COLO829 (cell line): ENCODE measurements at regions not wholly inside any gene's neighbourhood (a gene's known extent, or its start where the extent isn't known, plus 50 kb on each side); places are given as distances from the start of the nearest gene placed in this dataset.

Experiments
- DNase-seq: peaks from one replicate; pipeline ENCODE4 v3.0.0; 2012; ENCODE audit warnings: low spot score

DNA sequence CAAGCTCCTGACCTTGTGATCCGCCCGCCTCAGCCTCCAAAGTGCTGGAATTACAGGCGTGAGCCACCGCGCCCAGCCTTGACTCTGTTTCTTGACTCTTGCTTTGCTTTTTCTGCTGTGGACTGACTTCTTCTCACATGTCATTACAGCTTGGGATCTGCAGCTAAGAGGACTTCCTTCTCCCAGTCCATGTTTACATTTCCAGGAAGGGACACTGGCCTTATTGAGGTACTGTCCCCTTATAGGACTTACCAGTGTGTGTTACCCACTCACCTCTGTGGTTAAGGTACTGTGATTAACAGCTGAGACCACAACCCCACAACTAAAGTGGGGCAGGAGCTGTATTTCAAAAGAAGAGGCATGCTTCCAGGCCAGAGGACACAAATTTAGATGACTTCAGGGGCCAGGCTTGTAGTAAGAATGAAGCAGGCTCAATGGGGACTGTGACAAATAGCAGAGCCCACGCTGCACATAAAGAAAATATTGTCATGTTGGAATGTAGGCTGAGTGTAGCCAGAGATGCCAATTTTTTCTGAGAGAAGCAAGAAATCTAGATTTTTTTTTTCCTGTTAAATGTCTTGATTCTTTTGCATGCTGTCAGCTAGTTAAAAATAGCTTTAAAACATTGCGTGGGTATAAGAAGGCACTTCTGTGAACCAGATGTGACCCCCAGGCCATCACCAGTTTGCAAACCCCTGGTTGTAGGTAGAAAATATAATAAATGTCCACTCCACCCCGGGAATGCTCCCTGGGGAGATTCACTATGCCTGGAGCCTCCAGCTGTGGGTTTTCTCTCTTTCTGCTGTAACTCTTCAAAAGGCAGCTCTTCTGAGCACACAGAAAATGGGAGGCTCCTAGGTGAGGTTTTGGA, 75.0 kb downstream of the PTPDC1 start:
- peak; percentile 58 for DNase-seq

DNA sequence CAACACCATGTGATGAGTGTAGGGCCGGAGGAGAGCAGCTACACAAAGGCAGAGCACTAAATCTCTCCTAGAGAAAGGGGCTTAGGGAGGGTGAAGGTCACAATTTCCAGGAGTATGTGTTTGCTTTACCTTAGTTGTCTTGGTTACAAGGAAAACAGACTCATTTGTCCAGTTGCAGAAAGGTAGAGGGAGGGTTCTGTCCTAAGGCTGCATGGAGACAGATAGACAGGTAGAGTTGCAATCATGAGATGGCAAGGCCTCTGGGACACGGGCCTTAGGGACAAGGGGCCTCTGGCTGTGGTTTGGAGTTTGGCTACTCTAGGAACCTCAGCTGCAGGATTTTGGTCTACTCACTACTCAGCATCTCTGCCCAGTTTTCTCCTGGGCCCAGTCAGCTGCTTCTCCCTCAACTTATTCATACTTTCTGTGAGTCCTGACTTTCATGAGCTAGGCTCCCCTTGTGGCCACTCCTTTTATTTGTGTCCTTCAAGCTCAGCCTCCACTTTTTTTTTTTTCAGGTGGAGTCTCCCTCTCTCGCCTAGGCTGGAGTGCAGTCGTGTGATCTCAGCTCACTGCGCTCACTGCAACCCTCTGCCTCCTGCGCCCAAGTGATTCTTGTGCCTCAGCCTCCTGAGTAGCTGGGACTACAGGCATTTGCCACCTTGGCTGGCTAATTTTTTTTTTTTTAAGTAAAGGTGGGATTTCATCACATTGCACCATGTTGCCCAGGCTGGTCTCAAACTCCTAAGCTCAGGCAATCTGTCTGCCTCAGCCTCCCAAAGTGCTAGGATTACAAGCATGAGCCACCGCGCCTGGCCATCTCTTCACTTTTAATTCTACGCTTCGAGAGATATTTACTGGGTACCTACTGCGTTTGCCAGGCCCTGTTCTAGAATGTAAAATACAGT, 76.6 kb downstream of the PTPDC1 start:
- no peak for DNase-seq

- no peak for DNase-seq
Observed at GRCh38 chr9:94161673-94162072, 77.4 kb downstream of the PTPDC1 start.

DNA sequence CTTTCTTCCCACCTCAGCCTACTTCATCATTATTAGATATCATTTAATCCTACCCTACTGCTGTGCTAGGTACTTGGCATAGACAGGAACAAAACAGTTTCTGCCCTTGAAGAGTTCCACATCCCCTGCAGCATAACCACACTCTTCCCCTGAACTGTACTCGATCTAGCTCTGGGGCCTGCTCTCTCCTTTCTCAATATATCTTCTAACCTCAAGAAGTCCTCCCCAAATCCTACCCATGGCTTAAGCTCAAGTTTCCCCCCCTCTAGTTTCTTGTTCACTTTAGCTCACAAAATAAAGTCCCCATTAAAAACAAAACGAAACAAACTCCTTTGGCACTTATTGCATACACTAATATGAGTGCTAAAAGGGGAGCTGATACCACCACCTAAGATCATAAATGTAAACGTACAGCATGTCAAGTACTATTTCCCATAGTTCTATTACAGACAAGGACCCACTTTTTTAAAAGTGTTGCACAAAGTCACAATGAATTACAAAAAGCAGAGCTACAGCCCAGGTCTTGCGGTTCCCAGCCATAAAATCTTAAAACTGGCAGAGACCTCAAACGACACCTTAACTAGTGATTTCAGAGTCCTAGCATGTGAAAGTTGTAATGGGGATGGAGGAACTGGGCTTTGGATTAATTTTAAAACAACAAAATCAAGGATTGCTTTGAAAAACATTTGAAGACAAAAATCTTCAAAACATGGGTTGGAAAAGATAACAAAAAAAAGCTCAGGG, 80.7 kb downstream of the PTPDC1 start:
- DNase-seq, result no peak

DNA sequence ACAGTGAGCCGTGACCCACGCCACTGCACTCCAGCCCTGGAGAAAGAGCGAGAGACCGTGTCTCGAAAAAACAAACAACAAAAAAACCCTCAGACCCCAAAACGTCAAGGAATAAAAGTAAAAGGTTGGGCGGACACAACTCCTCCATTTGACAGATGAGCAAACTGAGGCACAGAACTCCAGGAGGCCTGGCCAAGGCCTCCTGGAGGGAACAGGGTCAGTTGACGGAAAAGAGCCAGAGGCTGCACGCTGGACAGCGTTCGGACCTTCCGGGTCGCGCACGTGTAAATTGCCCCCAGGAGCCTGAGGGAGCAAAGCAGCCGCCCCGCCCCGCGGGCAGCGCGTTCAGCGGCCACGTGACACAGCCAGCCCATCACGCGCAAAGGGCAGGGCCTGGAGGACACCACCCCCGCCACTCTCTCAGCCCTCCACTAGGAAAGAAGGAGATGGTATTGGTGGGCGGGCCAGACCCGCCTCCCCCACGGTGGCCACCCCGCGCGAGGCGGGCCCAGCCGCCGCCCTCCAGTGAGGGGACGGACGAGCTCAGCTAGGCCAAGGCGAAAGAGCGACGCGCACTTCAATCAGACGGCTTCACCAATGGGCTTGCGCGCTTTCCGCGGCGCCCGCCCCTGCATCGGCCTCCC, 81.5 kb downstream of the PTPDC1 start:
- peak; percentile 100 for DNase-seq

DNA sequence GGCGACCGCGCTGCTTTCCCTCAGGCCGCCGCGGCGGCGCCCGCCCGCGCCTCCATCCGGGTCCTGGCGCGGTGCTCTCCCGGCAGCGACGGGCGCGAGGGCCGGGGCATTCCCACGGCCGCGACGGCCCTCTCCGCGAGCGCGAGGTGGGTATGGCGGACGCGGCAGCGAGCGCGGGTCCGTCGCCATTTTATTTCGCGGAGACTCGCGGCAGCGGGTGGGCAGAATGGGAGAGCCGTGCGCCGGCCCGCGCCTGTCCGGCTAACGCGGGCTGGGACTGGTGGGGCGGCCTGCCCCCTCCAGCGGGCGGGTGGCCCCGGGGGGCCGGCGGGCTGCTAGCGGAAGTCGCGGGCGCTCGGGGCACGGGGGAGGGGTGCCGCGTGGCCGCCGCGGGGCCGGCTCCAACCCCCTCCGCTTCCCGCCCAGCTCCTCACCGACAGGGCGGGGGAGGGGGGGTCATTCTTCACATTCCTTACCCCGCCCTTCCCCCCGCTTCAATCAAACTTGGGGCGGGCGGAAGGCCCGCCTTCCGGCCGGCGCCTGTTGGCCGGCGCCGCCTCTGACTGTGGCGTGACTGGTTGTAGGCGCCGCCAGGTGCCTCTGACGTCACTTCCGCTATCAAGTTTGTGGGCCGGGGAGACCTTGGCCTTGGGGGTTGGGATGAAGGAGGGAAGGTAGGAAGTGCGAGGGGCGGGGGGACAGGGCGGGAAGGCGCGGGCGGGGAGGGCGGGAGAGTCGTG, 82.1 kb downstream of the PTPDC1 start:
- peak; percentile 99 for DNase-seq

DNA sequence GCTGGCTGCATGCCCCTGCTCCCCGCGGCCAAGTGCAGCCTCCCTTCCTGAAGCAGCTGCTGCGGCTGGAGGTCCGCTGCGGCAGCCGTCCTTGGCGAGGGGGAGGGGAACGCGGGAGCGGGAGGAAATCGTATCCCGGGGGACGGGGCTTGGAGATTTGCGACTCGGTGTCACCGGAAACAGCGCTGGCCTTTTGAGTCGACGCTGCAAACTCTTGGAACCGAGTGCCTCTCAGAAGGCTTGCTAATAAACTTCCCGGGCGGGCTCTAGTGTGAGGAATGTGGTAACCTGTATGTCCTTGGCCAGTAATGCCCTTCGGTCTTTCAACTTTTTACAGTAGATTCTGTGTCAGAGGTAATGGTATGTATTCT, 82.7 kb downstream of the PTPDC1 start:
- no peak for DNase-seq

GRCh38 chr9:94167376-94167890, 83.2 kb downstream of the PTPDC1 start:
- no peak for DNase-seq

DNA sequence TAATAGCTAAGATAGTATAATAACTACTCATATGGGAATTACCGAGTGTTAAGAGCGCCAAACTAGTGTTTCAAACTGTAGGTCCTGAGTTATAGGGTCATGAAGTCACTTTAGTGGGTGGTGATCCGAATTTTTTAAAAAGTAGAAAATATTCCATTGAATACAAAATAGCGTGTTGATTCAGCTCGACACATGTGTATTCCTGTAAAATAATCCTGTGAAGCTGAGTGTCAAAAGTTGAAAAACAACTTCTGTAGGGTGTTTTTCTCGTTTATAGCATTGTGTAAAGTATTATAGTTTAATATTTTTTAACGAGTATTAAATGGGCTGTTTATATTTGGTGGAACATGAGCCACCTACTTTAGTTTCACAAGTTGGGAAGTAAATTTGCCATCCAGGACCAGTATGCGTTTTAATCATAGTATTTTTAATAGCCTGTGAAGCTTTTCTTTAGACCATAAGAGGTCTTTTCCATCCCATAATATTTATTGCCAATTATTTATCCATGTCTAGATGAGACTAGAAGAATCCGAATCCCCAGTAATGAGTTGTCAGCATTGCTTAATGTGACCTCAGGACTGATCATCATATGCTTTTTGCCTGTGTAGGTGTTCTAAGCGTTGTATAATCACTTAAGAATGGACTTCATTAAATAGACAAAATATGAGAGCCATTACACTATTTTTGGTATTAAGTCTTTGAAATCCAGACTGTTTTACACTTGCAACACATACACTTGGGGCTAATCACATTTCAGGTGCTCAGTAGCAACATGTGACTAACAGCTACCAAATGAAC, 84.1 kb downstream of the PTPDC1 start:
- DNase-seq, result no peak

DNA sequence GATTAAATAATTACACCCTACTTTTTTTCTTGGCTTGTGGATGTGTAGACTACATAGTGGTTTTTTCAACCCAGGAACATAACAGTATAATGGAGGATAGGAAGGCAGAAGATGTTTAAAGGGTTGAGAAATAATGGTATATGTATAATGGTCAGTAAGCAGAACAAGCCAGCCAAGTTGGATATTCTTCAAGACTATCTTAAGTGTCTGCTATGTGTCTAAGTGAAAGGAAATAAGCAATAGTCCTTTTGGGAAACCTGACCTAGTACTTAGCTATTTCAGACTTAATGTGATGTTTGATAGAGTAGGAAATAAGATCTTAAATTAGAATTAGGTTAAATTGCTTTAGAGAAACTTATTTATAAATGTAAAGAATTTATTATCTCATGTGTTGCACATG, 85.7 kb downstream of the PTPDC1 start:
- DNase-seq, result no peak

- no peak for DNase-seq
Observed at GRCh38 chr9:94173632-94174031, 85.5 kb upstream of the ZNF169 start.

- DNase-seq, result no peak
Observed at GRCh38 chr9:94174164-94174563, 84.9 kb upstream of the ZNF169 start.

DNA sequence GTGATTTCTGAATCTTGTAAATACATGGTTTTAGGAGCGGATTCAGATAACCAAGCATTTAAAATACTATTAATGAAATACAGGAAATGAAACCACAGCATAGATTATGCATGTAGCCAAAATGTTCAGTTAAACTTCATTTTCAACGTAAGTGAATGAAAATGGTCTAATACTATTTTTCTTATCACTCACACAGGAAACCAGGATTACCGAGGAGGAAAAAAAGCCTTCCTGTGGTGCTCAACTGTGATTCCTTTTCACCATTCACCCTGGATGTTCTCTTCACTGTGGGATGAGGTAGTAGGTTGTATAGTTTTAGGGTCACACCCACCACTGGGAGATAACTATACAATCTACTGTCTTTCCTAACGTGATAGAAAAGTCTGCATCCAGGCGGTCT, 83.4 kb upstream of the ZNF169 start:
- DNase-seq, result no peak

DNA sequence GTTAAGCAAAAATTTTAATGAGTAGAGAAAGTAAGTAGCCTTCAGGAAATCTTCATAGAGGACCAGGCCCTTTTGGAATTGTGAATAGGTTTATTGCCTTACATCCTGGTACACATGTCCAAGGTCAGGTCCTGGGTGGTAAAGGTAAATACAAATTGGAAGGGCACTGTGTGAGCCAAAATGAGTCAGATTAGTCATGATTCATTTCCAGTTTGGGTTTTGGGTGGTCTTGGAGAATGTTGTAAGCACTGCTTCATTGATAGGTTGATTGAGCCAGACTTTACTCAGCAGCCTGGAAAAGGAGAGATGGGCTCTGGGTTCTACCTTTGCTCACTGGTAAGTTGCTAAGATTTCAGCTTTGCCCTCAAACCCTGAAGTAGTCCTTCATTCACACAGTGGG, 82.5 kb upstream of the ZNF169 start:
- DNase-seq, result no peak

GRCh38 chr9:94178927-94179326, 80.2 kb upstream of the ZNF169 start:
- no peak for DNase-seq

DNA sequence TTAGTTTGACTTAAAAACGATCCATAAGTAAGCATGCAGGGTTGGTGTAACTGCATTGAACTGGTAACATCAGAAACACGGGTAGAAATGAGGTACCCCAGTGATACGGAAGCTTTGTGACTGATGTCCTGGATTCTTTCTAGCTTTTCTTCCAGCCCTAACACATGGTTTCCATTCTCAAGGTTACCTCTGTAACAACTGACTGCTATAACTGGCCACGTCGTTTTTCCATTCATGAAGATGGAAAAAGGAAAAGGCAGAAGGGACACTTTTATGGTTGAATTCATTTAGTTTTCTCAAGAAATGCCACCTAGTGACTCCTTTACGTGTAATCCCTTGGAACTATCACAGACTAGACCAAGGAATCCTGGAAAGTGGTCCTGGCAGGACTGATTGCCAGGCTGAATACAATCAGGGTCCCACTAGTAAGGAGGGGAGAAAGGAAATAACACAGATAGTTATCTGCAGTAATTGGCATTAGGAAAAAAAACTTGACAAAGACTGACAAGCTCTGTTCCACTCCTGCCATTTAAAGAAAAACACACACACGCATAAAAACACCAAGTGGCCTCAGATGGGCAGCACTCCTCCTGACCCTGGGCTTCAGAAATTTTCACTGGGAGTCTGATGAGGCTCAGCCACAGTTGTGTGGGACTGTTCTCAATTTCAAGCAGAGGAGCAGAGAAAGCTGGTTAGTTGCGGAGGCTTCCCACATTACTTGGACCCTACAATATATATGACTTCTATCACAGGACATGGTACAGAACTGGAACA, 77.5 kb upstream of the ZNF169 start:
- no peak for DNase-seq

DNA sequence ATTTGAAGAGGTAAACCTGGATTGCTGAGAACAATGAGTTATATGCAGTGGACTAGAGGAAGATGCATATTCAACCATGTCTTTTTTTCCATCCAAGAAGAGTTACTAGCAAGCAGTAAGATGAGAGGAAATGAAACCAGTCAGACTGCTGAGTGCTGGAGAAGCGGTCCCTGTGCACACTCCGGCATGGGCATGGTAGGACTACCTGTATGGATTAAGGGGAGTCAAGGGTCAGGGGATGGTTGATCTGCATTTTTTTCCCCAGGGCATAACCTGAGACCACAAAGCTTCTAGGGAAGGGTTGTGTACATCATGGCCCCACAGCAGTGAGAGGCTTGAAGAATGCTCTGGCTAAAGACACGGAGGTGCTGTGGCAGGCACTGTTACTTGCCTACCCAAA, 76.6 kb upstream of the ZNF169 start:
- no peak for DNase-seq

- DNase-seq, result no peak
Observed at GRCh38 chr9:94183240-94183999, 75.7 kb upstream of the ZNF169 start.

DNA sequence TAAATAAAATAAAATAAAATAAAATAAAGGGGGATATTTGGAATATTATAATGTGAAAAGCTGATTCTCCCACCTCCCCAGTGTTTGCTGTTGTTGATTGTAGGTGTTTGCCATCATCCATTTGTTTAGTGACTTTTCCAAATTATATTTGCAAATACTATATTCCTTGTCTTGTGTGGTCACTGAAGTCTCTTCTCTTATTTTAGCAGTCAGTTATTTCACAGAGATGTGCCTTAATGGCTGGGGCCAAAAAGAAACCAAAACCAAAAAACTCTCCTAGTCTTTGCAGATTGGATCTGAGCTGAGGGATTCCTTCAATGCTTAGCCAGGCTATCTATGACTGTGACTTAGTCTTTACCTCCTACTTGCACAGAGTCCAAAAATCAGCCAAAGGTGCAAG, 70.9 kb upstream of the ZNF169 start:
- no peak for DNase-seq
